ENCODE measurements at regions not wholly inside any gene's neighbourhood (a gene's known extent, or its start where the extent isn't known, plus 50 kb on each side); places are given as distances from the start of the nearest gene placed in this dataset.

DNA sequence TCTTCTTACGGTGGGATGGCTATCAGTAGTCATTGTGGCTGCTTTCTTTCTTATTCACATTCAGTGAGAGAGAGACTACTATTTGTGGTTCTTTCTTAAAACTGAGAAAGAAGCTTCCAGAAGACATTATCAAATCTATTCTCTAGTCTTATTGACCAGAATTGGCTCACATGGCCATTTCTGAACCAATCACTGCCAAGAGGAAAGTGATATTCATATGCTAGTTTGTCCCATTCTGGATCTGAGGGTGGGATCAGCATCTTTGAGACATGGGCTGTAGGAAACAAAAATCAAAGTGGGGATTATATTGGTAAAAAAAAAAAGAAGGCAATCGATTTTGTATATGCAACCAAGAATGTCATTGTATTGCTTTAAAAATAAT, 106.4 kb upstream of the RASGRP1 start:
- no peaks in the 10 kb centered on the region for H3K9me3 ChIP-seq (ENCODE audit: insufficient read depth in 2 of 2, low read depth in 1 of 2, low read length in 1 of 2)
- no peaks in the 10 kb centered on the region for H3K79me2 ChIP-seq (ENCODE audit: control insufficient read depth in 1 of 2, insufficient read depth in 2 of 2, low read length in 2 of 2)
- WGBS, 2 experiments (ENCODE audit: extremely low coverage in 1 of 2, insufficient coverage in 1 of 2, insufficient read length in 1 of 2, insufficient replicate concordance in 2 of 2, low coverage in 1 of 2, low lambda C conversion rate in 2 of 2, missing lambda C conversion rate in 1 of 2), result 94% methylated on average over 2 of the region's 2 CpGs; no CpG with 5 or more reads in 1 of the 2 experiments
- H3K23me2 ChIP-seq (ENCODE audit: low read depth, low read length), result no peaks in the 10 kb centered on the region
- H3K36me3 ChIP-seq (ENCODE audit: control insufficient read depth in 2 of 4, insufficient read depth in 4 of 4, low read length in 3 of 4), result no peaks in the 10 kb centered on the region
- no peak overlapping the region for H2BK5ac ChIP-seq (ENCODE audit: low read depth, low read length)
- no peak overlapping the region for H2BK12ac ChIP-seq (ENCODE audit: low read depth, low read length)
- H2BK15ac ChIP-seq (ENCODE audit: low read length), result no peak overlapping the region
- no peaks in the 10 kb centered on the region for H3K79me1 ChIP-seq (ENCODE audit: low read depth, low read length)
- no peak overlapping the region for H3K18ac ChIP-seq (ENCODE audit: extremely low read depth, low read length)
- DNase-seq (ENCODE audit: low read depth in 1 of 2, low spot score in 2 of 2) (no peak), FAIRE-seq (no peak)
- H4K91ac ChIP-seq (replicated peaks; ENCODE audit: insufficient read length, low read length), result no peak overlapping the region
- CTCF ChIA-PET (ENCODE audit: partially characterized antibody), result interaction anchor here (1.1 to 2.8 kb wide), 3 partner anchors 12 to 28 kb away, joined by 4 to 9 read pairs (median 8); no protein-coding TSS in a partner anchor
- H2AK5ac ChIP-seq (ENCODE audit: low read depth, low read length), result no peak overlapping the region
- H3K27ac ChIP-seq (ENCODE audit: low read depth, low read length), result no peak overlapping the region
- H3K4me3 ChIP-seq (ENCODE audit: extremely low read depth in 1 of 4, insufficient read depth in 2 of 4, low read depth in 3 of 4, low read length in 4 of 4), result no peak overlapping the region
- H2AFZ ChIP-seq (ENCODE audit: low read length), result no peak overlapping the region
- H3K56ac ChIP-seq (replicated peaks; ENCODE audit: insufficient read length, low read depth, low read length), result no peak overlapping the region
- no peak overlapping the region for H3K9ac ChIP-seq (replicated peaks in 1 of 4; ENCODE audit: extremely low read depth in 1 of 4, low read depth in 3 of 4, low read length in 3 of 4)
- no peak overlapping the region for H3K4ac ChIP-seq (replicated peaks; ENCODE audit: insufficient read length, low read depth, low read length)
- no peak overlapping the region for H4K8ac ChIP-seq (ENCODE audit: extremely low read depth, insufficient read depth, low read length)
- no peak overlapping the region for H2BK20ac ChIP-seq (ENCODE audit: low read length)
- H4K5ac ChIP-seq (ENCODE audit: insufficient read length, low read depth, low read length), result no peak overlapping the region
- TF ChIP-seq FOSL1 (IDR thresholded peaks at IDR 0.05; ENCODE audit: insufficient read depth, low read depth, low read length) (no peak), TCF12 (IDR thresholded peaks at IDR 0.05; ENCODE audit: low read depth, low read length) (no peak)
- no peak overlapping the region for H3K23ac ChIP-seq (ENCODE audit: insufficient read length)
- H3K27me3 ChIP-seq (replicated peaks in 1 of 4; ENCODE audit: control insufficient read depth in 3 of 4, extremely low read depth in 1 of 4, insufficient read depth in 3 of 4, low read length in 3 of 4), result peaks cover 0 to 1% (median 0%) of the 10 kb centered on the region in 4 experiments; a peak in 1 of 7 replicates
- no peak overlapping the region for H2BK120ac ChIP-seq (replicated peaks; ENCODE audit: low read depth, low read length)
- no peak overlapping the region for H3K4me2 ChIP-seq (ENCODE audit: insufficient read depth in 1 of 2, low read depth in 2 of 2, low read length in 2 of 2)
- H4K20me1 ChIP-seq (replicated peaks in 1 of 2; ENCODE audit: control insufficient read depth in 1 of 2, insufficient read depth in 2 of 2, low read length in 2 of 2), result no peaks in the 10 kb centered on the region
- H3K14ac ChIP-seq (ENCODE audit: insufficient read length), result no peak overlapping the region
- peaks cover 0 to 5% (median 2%) of the 10 kb centered on the region in 4 experiments; a peak in 3 of 7 replicates for H3K4me1 ChIP-seq (replicated peaks in 1 of 4; ENCODE audit: control insufficient read depth in 3 of 4, insufficient read depth in 4 of 4, low read length in 3 of 4)
- POLR2A ChIA-PET (ENCODE audit: partially characterized antibody), result no interaction called here
